Muscle of back (tissue), 3 donors: ENCODE measurements at regions not wholly inside any gene's neighbourhood (a gene's known extent, or its start where the extent isn't known, plus 50 kb on each side); places are given as distances from the start of the nearest gene placed in this dataset.
"Not testable (repeated sequence)": the region's sequence is repeated elsewhere in the genome, so short reads cannot be mapped to it uniquely, and the experiment has no call there.

ENCODE experiments used
- DNase-seq, 3 donors: peaks; one replicate each; pipeline versions ENCODE4 v3.0.0 to v3.0.0-alpha.2; 2013

GRCh38 chr9:38255599-38255998, 136.9 kb upstream of the ALDH1B1 start:
- DNase-seq, result no peak

GRCh38 chr9:38254756-38255155, 137.7 kb upstream of the ALDH1B1 start:
- no peak for DNase-seq

- DNase-seq, result no peak
Observed at GRCh38 chr9:38254151-38254550, 138.4 kb upstream of the ALDH1B1 start.

GRCh38 chr9:38253200-38253599, 139.3 kb upstream of the ALDH1B1 start:
- DNase-seq, result no peak

GRCh38 chr9:38251036-38251860, 141.3 kb upstream of the ALDH1B1 start:
- DNase-seq, result no peak

- DNase-seq, result no peak
Observed at GRCh38 chr9:38250279-38251035, 142.0 kb upstream of the ALDH1B1 start.

GRCh38 chr9:38249587-38250210, 142.8 kb upstream of the ALDH1B1 start:
- no peak for DNase-seq

- DNase-seq, result no peak
Observed at GRCh38 chr9:38249049-38249448, 143.5 kb upstream of the ALDH1B1 start.

GRCh38 chr9:38246833-38247232, 145.7 kb upstream of the ALDH1B1 start:
- DNase-seq, result no peak

- no peak for DNase-seq
Observed at GRCh38 chr9:38244971-38245370, 147.5 kb upstream of the ALDH1B1 start.

- DNase-seq, result no peak
Observed at GRCh38 chr9:38243993-38244392, 148.5 kb upstream of the ALDH1B1 start.

GRCh38 chr9:38242151-38242550, 150.4 kb upstream of the ALDH1B1 start:
- DNase-seq, result not testable (repeated sequence)

GRCh38 chr9:38240051-38240450, 152.5 kb upstream of the ALDH1B1 start:
- no peak for DNase-seq

- no peak for DNase-seq
Observed at GRCh38 chr9:38235244-38235643, 157.3 kb upstream of the ALDH1B1 start.

- no peak for DNase-seq
Observed at GRCh38 chr9:38234479-38235170, 157.9 kb upstream of the ALDH1B1 start.

- DNase-seq, result no peak
Observed at GRCh38 chr9:38233796-38234355, 158.6 kb upstream of the ALDH1B1 start.

GRCh38 chr9:38233343-38233742, 159.2 kb upstream of the ALDH1B1 start:
- DNase-seq, result no peak

- DNase-seq, result no peak
Observed at GRCh38 chr9:38232895-38233294, 159.6 kb upstream of the ALDH1B1 start.

GRCh38 chr9:38229504-38230155, 160.6 kb upstream of the SHB start:
- DNase-seq, result no peak

GRCh38 chr9:38229104-38229500, 160.1 kb upstream of the SHB start:
- DNase-seq, result no peak
